ENCODE measurements at regions not wholly inside any gene's neighbourhood (a gene's known extent, or its start where the extent isn't known, plus 50 kb on each side); places are given as distances from the start of the nearest gene placed in this dataset.

DNA sequence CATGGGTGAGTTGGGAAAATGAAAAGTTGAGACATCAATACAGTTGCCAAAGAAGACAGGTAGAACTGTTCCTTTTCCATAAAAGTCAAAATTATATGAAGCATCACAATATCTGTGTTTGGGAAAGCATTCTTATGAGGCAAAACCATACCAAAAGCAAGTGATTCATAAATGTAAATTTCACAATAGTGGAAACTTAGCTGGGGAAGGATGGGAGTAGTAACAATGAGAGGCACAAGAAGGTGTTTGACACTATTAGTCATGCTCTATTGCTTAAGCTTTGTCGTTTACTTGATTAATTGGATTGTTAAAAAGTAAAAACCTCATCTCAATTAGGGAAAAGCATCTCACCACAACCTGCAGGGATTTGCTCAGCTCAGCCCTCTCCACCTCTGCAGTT lies 240.2 kb downstream of the C7orf25 start:
- H3K9me3 ChIP-seq: peaks cover 0 to 10% (median 4%) of the 10 kb centered on the region in 12 donors
- intact Hi-C loops (cut with DNase I): no loop called here
- no peak for DNase-seq
- 70 to 86% (median 75%) methylated on average over 1 of the region's 1 CpG for WGBS, 4 donors
- TF ChIP-seq, protein P1, sequence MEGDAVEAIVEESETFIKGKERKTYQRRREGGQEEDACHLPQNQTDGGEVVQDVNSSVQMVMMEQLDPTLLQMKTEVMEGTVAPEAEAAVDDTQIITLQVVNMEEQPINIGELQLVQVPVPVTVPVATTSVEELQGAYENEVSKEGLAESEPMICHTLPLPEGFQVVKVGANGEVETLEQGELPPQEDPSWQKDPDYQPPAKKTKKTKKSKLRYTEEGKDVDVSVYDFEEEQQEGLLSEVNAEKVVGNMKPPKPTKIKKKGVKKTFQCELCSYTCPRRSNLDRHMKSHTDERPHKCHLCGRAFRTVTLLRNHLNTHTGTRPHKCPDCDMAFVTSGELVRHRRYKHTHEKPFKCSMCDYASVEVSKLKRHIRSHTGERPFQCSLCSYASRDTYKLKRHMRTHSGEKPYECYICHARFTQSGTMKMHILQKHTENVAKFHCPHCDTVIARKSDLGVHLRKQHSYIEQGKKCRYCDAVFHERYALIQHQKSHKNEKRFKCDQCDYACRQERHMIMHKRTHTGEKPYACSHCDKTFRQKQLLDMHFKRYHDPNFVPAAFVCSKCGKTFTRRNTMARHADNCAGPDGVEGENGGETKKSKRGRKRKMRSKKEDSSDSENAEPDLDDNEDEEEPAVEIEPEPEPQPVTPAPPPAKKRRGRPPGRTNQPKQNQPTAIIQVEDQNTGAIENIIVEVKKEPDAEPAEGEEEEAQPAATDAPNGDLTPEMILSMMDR (IDR thresholded peaks at IDR 0.05): no peak
- no peak for TF ChIP-seq POLR2A (IDR thresholded peaks at IDR 0.05)
- no peak for ATAC-seq
- no peak overlapping the region for H3K27ac ChIP-seq
- H3K36me3 ChIP-seq: no peaks in the 10 kb centered on the region
- H3K27me3 ChIP-seq: no peaks in the 10 kb centered on the region
- no peak overlapping the region for H3K4me3 ChIP-seq
- no peaks in the 10 kb centered on the region for H3K4me1 ChIP-seq

DNA sequence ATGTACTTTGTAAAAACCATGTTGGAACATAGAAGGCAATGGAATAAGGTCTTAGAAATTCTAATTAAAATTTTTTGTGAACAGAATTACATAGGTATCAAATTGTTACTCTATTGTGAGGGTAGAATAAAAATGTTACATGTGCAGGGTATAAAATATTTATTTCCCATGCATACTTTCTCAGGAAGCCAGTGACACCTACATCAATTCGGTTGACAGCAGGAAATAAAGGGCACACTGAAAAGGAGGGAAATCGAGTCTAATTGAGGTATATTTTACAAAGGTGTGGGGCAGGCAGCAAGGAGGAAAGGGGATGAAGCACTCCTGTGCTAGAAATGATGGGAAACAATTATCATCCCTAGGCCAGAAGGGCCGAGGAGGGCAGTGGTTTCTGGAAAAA lies 244.9 kb downstream of the C7orf25 start:
- no peak for TF ChIP-seq POLR2A (IDR thresholded peaks at IDR 0.05)
- TF ChIP-seq, protein P1 (IDR thresholded peaks at IDR 0.05): no peak
- no peak for DNase-seq
- WGBS, 4 donors: 72 to 80% (median 77%) methylated on average over 3 of the region's 3 CpGs
- Histone ChIP-seq H3K27ac (no peak overlapping the region), H3K36me3 (no peaks in the 10 kb centered on the region), H3K27me3 (no peaks in the 10 kb centered on the region), H3K9me3 (peaks cover 0 to 21% (median 8%) of the 10 kb centered on the region in 12 donors), H3K4me3 (no peak overlapping the region), H3K4me1 (no peaks in the 10 kb centered on the region)
- no peak for ATAC-seq
- intact Hi-C loops (cut with DNase I): no loop called here

DNA sequence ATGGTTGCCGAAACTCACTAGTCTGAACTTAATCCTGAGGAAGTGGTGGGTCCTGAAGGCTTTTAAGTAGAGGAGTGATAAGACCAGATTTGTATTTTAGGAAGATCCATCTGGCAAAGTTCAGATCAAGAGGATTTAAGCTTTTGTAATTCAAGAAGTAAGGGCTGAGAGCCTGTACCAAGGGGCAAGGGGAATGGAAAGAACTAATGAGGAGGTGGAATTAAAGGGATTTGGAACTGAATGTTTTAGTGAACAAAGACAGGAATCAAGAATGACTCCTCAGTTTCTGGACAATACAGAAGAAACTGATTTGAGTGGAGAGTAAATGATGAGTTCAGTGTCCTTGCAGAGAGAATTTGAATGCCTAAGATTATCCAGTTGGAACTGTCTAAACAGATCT lies 249.0 kb downstream of the C7orf25 start:
- no peak overlapping the region for H3K27ac ChIP-seq
- H3K4me3 ChIP-seq: no peak overlapping the region
- 80 to 94% (median 87%) methylated on average over 1 of the region's 1 CpG for WGBS, 4 donors
- H3K4me1 ChIP-seq: no peaks in the 10 kb centered on the region
- no peaks in the 10 kb centered on the region for H3K36me3 ChIP-seq
- ATAC-seq (no peak), DNase-seq (no peak)
- TF ChIP-seq, protein P1 (IDR thresholded peaks at IDR 0.05): no peak
- TF ChIP-seq POLR2A (IDR thresholded peaks at IDR 0.05): no peak
- H3K27me3 ChIP-seq: no peaks in the 10 kb centered on the region
- peaks cover 0 to 29% (median 8%) of the 10 kb centered on the region in 12 donors for H3K9me3 ChIP-seq
- intact Hi-C loops (cut with DNase I): no loop called here

DNA sequence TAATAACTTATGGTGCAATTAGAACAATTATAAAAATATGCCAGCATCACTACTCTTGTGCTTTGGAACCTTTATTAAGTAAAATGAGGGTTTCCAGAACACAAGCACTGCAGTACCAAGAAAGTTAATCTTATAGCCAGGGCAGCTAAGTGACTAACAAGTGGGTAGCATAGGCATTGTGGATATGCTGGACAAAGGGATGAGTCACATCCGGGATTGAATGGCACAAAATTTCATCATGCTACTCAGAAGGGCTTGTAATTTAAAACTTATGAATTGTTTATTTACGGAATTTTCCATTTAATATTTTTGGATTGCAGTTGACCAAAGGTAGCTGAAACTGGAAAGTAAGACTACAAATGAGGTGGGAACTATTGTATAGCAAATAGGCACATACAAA lies 250.6 kb downstream of the C7orf25 start:
- Histone ChIP-seq H3K4me3 (no peak overlapping the region), H3K27ac (no peak overlapping the region), H3K36me3 (no peaks in the 10 kb centered on the region), H3K4me1 (no peaks in the 10 kb centered on the region), H3K9me3 (peaks cover 0 to 16% (median 2%) of the 10 kb centered on the region in 12 donors), H3K27me3 (no peaks in the 10 kb centered on the region)
- intact Hi-C loops (cut with DNase I): no loop called here
- DNase-seq: no peak
- no peak for TF ChIP-seq POLR2A (IDR thresholded peaks at IDR 0.05)
- TF ChIP-seq, protein P1 (IDR thresholded peaks at IDR 0.05): no peak
- no peak for ATAC-seq
- 87 to 94% (median 91%) methylated on average over 2 of the region's 2 CpGs for WGBS, 4 donors

Data from heart left ventricle (tissue), 16 donors.